ENCODE measurements at regions not wholly inside any gene's neighbourhood (a gene's known extent, or its start where the extent isn't known, plus 50 kb on each side); places are given as distances from the start of the nearest gene placed in this dataset.

GRCh38 chr5:108521011-108521700, 139.3 kb upstream of the FBXL17 start:
- TF ChIP-seq CTCF (IDR thresholded peaks at IDR 0.05; ENCODE audit: borderline replicate concordance, insufficient read depth, low read depth, low read length) = no peak
- no peak overlapping the region for H3K4me3 ChIP-seq (ENCODE audit: low read depth, low read length)

- TF ChIP-seq CTCF (IDR thresholded peaks at IDR 0.05; ENCODE audit: borderline replicate concordance, insufficient read depth, low read depth, low read length) = no peak
- no peak overlapping the region for H3K4me3 ChIP-seq (ENCODE audit: low read depth, low read length)
Observed at GRCh38 chr5:108516785-108517184, 134.9 kb upstream of the FBXL17 start.

- no peak for TF ChIP-seq CTCF (IDR thresholded peaks at IDR 0.05; ENCODE audit: borderline replicate concordance, insufficient read depth, low read depth, low read length)
- no peak overlapping the region for H3K4me3 ChIP-seq (ENCODE audit: low read depth, low read length)
Observed at GRCh38 chr5:108515517-108516105, 133.7 kb upstream of the FBXL17 start.

- no peak overlapping the region for H3K4me3 ChIP-seq (ENCODE audit: low read depth, low read length)
- no peak for TF ChIP-seq CTCF (IDR thresholded peaks at IDR 0.05; ENCODE audit: borderline replicate concordance, insufficient read depth, low read depth, low read length)
Observed at GRCh38 chr5:108508979-108509378, 127.1 kb upstream of the FBXL17 start.

- no peak overlapping the region for H3K4me3 ChIP-seq (ENCODE audit: low read depth, low read length)
- no peak for TF ChIP-seq CTCF (IDR thresholded peaks at IDR 0.05; ENCODE audit: borderline replicate concordance, insufficient read depth, low read depth, low read length)
Observed at GRCh38 chr5:108507631-108508030, 125.7 kb upstream of the FBXL17 start.

- no peak for TF ChIP-seq CTCF (IDR thresholded peaks at IDR 0.05; ENCODE audit: borderline replicate concordance, insufficient read depth, low read depth, low read length)
- H3K4me3 ChIP-seq (ENCODE audit: low read depth, low read length) = no peak overlapping the region
Observed at GRCh38 chr5:108505608-108506007, 123.7 kb upstream of the FBXL17 start.

- H3K4me3 ChIP-seq (ENCODE audit: low read depth, low read length) = no peak overlapping the region
- TF ChIP-seq CTCF (IDR thresholded peaks at IDR 0.05; ENCODE audit: borderline replicate concordance, insufficient read depth, low read depth, low read length) = no peak
Observed at GRCh38 chr5:108504974-108505373, 123.1 kb upstream of the FBXL17 start.

All from GM12875 (cell line).